BJ (cell line): ENCODE measurements at regions not wholly inside any gene's neighbourhood (a gene's known extent, or its start where the extent isn't known, plus 50 kb on each side); places are given as distances from the start of the nearest gene placed in this dataset.

Experiments used
- CTCF ChIA-PET: fragments of 350-600 bp; formaldehyde crosslinking; extraction: SDS; loops from one replicate; lab custom pipeline; 2021; ENCODE audit warnings: antibody characterized with exemption, inconsistent platforms; lab: Yijun Ruan, JAX
- POLR2A ChIA-PET: fragments of 300-600 bp; sonication (Branson Sonifier 250); formaldehyde crosslinking; extraction: SDS; loops from one replicate; lab custom pipeline; 2021; ENCODE audit warnings: antibody characterized with exemption; lab: Charles Lee
- DNase-seq: peaks from one replicate; pipeline ENCODE4 v3.0.0-alpha.2; 2011; ENCODE audit warnings: low read depth
- H3K27me3 ChIP-seq: 2 replicates; pipeline ENCODE4 v1.6.0; 2011; ENCODE audit warnings: low read length; ENCODE audit not compliant: control insufficient read depth, insufficient read depth
- H3K36me3 ChIP-seq: 2 replicates; pipeline ENCODE4 v1.5.1; 2011; ENCODE audit warnings: low read length; ENCODE audit not compliant: control insufficient read depth, insufficient read depth
- H3K4me3 ChIP-seq: 2 replicates; pipeline ENCODE4 v1.5.1; 2011; ENCODE audit warnings: low read depth, mild to moderate bottlenecking, control low read depth, low read length
- TF ChIP-seq, protein P1 (sequence below): IDR thresholded peaks from 2 replicates; pipeline ENCODE4 v1.5.1; 2011; ENCODE audit warnings: low read depth, mild to moderate bottlenecking, control low read depth, inconsistent platforms, low read length, moderate library complexity; ENCODE audit not compliant: insufficient read depth

DNA sequence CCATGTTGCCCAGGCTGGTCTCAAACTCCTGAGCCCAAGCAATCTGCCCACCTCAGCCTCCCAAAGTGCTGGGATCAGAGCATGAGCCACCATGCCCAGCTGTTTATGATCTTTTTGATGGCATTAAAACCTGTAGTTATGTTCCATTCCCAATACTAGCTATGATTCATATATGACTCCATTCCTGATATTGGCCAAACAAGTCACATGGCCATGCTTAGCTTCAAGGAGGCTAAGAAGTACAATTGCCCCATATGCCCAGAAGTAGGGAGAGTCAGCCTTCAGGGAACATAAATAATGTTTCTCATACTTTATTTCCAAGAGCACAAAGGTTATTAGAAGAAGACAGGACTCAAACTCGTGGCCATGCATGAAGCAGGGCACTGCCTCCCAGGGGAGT, 132.4 kb upstream of the RAB6C start:
- H3K36me3 ChIP-seq, result no peaks in the 10 kb centered on the region
- no peak for DNase-seq
- POLR2A ChIA-PET, result no interaction called here
- TF ChIP-seq, protein P1, sequence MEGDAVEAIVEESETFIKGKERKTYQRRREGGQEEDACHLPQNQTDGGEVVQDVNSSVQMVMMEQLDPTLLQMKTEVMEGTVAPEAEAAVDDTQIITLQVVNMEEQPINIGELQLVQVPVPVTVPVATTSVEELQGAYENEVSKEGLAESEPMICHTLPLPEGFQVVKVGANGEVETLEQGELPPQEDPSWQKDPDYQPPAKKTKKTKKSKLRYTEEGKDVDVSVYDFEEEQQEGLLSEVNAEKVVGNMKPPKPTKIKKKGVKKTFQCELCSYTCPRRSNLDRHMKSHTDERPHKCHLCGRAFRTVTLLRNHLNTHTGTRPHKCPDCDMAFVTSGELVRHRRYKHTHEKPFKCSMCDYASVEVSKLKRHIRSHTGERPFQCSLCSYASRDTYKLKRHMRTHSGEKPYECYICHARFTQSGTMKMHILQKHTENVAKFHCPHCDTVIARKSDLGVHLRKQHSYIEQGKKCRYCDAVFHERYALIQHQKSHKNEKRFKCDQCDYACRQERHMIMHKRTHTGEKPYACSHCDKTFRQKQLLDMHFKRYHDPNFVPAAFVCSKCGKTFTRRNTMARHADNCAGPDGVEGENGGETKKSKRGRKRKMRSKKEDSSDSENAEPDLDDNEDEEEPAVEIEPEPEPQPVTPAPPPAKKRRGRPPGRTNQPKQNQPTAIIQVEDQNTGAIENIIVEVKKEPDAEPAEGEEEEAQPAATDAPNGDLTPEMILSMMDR, result no peak
- CTCF ChIA-PET, result interaction anchor here (1.0 kb wide), 1 partner anchor 1784 kb away, joined by 3 read pairs; no protein-coding TSS in a partner anchor
- H3K4me3 ChIP-seq, result no peak overlapping the region
- no peaks in the 10 kb centered on the region for H3K27me3 ChIP-seq

DNA sequence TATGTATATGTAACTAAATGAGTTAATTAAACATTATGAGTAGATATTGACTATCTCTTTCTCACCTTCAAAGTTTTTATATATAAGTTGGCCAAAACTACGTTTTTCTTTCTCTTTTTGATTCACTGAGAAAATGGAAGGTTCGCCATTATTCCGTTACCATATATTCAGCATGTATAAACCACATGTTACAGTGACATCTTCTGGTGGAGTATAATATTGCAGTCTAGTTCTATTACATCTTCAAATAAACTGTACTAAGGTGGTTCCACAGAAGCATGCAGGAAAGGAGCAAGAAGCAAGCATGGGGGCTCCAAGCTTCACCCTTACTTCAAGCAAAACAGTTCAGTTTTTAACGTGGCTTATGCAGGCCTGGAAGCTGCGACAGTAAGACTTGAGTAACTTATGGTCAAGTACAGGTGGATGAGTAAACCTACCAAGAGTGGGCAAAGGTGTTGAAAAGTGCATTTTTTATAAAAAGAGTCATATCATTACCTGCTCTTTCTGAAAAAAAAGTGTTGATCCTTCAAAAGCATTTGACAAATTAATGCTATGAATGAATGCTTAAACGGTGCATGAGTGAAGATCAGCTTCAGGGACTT, 129.8 kb upstream of the RAB6C start:
- TF ChIP-seq, protein P1, result peak; percentile 63
- H3K36me3 ChIP-seq, result no peaks in the 10 kb centered on the region
- ChIA-PET POLR2A (no interaction called here), CTCF (interaction anchor here (0.5 to 1.5 kb wide), 5 partner anchors 11 to 1803 kb away, joined by 3 to 7 read pairs (median 4); no protein-coding TSS in a partner anchor)
- no peaks in the 10 kb centered on the region for H3K27me3 ChIP-seq
- DNase-seq, result peak; percentile 12
- H3K4me3 ChIP-seq, result no peak overlapping the region

DNA sequence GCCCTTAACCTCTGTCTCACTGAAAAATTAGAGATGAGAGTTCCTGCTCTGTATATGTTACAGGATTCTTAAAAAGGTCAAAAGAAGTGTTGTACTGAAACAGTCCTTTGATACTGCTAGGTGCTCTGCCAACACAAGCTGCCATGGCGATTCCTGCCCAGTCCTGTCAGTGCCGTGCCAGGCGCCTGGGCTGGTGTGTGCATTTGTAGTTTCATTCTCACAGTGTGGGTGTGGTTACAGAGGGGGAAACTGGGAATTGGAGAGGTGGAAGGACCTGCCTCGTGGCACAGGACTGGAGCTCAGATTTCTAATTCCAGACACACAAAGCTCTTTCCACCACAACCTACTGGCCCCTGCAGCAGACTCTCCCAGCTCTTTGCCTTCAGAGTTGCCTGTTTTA, 122.3 kb upstream of the RAB6C start:
- CTCF ChIA-PET, result interaction anchor here (2.9 kb wide), 1 partner anchor 9 kb away, joined by 7 read pairs; no protein-coding TSS in a partner anchor
- POLR2A ChIA-PET, result no interaction called here
- TF ChIP-seq, protein P1, result no peak
- Histone ChIP-seq H3K27me3 (no peaks in the 10 kb centered on the region), H3K4me3 (no peak overlapping the region), H3K36me3 (no peaks in the 10 kb centered on the region)
- DNase-seq, result no peak

DNA sequence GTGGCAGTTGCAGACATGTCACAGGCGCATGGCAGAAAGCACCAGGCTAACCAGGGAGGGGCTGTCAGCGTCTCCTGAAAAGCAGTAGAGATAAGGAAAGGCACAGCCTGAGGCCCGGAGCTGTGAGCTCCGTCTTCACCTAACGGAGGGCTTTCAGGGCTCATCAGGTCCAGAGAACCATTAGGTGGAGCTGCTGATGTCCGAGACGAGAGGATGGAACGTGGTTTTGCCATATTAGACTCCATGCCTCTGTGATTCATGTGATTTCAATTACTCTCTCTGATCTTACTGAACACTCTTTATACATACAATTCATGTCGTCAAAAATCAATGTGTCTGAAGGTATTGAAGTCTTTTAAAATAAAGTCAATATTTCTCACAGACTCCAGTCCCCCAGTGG, 120.3 kb upstream of the RAB6C start:
- TF ChIP-seq, protein P1, result no peak
- H3K27me3 ChIP-seq, result no peaks in the 10 kb centered on the region
- CTCF ChIA-PET, result no interaction called here
- DNase-seq, result no peak
- POLR2A ChIA-PET, result no interaction called here
- H3K36me3 ChIP-seq, result no peaks in the 10 kb centered on the region
- no peak overlapping the region for H3K4me3 ChIP-seq

DNA sequence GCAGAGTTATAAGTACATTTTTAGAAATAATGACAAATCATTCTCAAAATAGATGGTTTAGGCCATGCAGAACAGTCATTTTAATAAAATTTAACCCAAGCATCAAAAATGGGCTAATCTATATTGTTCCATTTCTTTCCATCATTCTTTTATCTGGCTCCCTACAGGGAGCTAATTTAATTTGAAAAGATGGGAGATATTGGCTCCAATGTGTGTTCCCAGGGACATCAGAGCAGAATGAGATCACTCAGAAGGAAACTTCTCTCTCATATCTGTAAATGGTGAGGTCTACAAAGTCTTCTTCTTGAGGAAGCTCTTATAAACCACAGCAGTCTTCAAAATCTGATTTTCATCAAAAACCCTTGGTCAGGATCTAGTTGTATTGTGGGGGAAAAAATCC, 119.4 kb upstream of the RAB6C start:
- ChIA-PET CTCF (interaction anchor here (0.8 kb wide), 1 partner anchor 10 kb away, joined by 4 read pairs; no protein-coding TSS in a partner anchor), POLR2A (no interaction called here)
- Histone ChIP-seq H3K36me3 (no peaks in the 10 kb centered on the region), H3K4me3 (no peak overlapping the region), H3K27me3 (no peaks in the 10 kb centered on the region)
- TF ChIP-seq, protein P1, result no peak
- no peak for DNase-seq
